Gastroesophageal sphincter (tissue), 3 donors: ENCODE measurements at regions not wholly inside any gene's neighbourhood (a gene's known extent, or its start where the extent isn't known, plus 50 kb on each side); places are given as distances from the start of the nearest gene placed in this dataset.

ENCODE experiments used
- CTCF ChIP-seq, 4 experiments: fragments of 200-600 bp in 2 of 4; fragments of 450-650 bp in 2 of 4; sonication (generic) in 1 of 4; IDR thresholded peaks; one replicate each; pipeline ENCODE4 v1.5.1; 2017 to 2019; ENCODE audit warnings: antibody characterized with exemption in 4 of 4, mild to moderate bottlenecking in 2 of 4, moderate library complexity in 2 of 4
- POLR2A ChIP-seq, 2 donors: fragments of 450-650 bp; IDR thresholded peaks; one replicate each; pipeline ENCODE4 v1.6.1; 2017; ENCODE audit warnings: antibody characterized with exemption in 2 of 2, mild to moderate bottlenecking in 2 of 2, moderate library complexity in 1 of 2

GRCh38 chr10:10418387-10418786 is 599.3 kb upstream of the CELF2 start:
- no peak for TF ChIP-seq POLR2A (IDR thresholded peaks at IDR 0.05)
- no peak for TF ChIP-seq CTCF (IDR thresholded peaks at IDR 0.05)
